GM19324 (cell line): ENCODE measurements at regions not wholly inside any gene's neighbourhood (a gene's known extent, or its start where the extent isn't known, plus 50 kb on each side); places are given as distances from the start of the nearest gene placed in this dataset.

ENCODE experiments used
- ATAC-seq: cut with Tn5 transposase; IDR thresholded peaks from one replicate; pipeline ENCODE4 v1.9.1; 2021; ENCODE audit warnings: mild to moderate bottlenecking, moderate library complexity; ENCODE audit not compliant: unreplicated experiment, low FRiP score

DNA sequence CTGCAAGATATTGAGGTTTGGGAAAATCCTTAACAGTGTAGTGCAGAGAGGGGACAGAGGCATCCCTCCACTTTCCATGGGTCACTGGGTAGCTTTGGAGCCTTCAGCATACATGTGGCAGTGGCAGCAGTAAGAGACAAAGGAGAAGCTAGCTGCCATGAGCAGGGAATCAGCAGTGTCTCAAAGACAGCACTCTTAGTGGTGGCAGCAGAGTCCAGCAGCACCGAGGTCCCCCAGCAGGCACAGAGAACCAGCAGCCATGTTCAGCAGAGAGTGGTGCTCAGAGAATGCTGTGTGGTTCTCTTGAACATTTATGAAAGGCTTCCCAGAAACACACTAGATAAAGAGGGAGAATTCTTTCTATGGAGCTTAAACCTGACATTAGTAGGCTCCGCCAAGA lies 308.5 kb downstream of the CENPC start:
- ATAC-seq: no peak

DNA sequence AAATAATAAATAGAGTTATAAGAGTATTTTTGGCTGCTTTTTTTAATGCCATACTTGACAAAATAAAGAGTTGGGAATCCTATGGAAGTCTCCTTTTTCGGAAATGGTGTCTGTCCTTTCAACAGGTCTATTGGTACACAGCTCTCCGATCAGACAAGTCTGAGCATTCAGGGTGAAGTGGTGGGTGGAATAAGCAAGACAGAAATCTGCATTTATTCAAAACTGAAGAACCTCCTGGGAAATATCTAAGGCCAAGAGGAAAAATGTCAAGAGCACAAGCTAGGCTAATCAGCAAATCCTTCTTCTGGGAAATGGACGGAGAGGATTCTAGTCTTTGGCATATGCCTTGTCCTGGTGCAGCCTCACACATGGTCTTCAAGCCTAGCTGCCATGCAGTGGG lies 309.0 kb downstream of the CENPC start:
- no peak for ATAC-seq

DNA sequence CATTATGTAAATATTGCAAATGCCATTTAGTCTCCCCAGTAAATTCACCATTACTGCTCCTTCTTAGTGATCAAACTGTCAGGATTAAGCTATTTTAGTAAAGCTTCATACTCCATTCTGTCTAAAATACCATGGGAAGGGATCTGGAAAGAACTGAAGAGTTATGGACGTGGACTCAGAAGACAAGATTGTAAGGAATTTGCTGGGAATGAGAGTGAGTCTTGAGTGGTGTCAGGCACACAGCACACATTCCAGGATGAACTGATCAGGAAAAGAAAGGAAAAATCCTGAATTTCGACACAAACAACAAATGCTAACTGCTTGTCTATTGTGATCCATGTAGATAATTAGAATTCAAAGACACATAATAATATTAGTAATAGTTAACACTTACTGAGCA lies 311.0 kb downstream of the CENPC start:
- no peak for ATAC-seq

DNA sequence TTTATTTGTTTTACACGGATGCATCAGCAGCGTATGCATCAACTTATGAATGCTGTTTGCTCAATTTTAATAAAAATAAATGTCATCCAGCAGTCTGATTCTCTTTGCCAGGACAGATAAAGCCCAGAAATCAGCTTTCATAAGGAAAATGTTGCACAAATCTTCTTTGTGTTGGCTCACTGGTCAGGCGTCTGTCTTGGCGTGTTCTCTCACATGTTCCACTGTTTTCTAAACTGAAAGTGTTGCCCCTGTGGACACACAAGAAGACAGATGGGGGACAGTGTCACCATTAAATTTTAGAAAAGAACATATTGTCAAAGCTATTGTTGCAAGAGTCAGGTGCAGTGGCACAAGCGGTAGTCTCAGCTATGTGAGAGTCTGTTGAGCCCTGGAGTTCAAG lies 316.2 kb downstream of the CENPC start:
- ATAC-seq: no peak

DNA sequence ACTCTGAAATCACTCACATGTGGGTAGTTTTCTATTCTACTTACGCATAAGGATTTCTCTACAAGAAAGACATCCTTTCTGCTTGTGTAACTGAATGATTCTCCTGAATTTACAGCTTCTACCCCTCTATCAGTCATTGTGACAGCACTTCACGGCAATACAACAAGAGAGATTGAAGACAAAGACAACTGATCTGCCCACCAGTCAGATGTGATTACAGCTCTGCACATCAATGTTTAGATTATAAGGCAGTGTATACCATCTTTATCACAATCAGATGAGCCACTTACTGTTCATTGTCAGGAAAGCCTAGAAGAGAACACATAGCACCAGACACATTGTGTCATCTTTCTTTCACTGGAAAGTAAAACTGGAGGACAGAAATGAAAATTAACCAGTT lies 324.4 kb downstream of the CENPC start:
- no peak for ATAC-seq

DNA sequence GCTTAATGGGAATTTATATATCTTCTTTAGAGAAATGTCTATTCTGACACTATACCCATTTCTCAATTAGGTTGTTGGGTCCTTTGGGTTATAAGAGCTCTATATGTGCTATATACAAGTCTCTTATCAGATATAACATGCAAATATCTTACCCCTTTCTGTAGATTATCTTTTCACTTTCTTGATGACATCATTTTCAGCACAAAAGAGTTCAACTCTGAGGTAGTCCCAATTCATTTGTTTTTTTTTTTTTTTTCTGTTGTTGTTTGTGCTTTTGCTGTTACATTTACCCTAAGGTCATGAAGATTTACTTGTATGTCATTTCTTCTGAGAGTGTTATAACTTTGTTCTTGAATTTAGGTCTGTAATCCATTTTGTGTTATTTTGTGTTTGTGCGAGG lies 326.4 kb downstream of the CENPC start:
- no peak for ATAC-seq

DNA sequence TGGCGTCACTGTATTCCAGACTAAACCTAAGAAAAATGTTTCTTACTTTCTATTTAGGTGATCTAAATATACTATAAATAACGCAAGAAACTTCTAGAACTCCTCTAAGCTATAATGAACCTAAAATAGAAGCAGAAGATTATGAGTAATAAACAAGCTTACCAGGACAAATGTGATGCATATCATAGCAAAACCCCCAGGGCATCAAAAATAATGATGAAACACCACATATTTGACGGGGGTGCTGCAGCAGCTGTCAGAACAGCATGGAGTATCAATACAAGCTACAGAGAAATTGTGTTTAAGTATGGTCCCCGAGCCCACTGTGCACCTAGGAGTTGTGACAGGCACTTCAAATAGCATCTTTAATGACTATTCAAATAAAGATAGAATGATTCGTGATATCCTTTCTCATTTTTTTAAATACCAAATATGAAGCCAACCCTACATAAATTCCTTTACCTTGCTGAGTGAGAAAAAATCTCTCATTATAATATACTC lies 337.3 kb downstream of the CENPC start:
- no peak for ATAC-seq

DNA sequence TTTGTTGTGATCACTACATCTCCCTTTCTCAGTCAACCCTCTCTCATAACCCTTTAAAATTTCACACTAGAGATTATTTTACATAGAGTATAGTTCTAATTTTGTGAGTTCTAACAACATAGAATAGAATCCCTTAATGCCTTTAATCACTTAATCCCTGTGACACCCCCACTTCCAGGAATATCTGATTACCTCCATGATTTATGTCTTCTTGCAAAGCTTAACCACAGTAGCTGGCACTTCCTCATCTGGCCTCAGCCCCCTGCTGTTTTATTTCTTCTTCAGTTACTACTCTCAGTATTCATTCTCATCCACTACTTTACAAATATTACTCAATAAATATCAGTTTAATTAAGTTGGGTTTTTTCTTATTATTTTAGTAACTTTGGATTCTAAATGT lies 340.9 kb downstream of the CENPC start:
- no peak for ATAC-seq

DNA sequence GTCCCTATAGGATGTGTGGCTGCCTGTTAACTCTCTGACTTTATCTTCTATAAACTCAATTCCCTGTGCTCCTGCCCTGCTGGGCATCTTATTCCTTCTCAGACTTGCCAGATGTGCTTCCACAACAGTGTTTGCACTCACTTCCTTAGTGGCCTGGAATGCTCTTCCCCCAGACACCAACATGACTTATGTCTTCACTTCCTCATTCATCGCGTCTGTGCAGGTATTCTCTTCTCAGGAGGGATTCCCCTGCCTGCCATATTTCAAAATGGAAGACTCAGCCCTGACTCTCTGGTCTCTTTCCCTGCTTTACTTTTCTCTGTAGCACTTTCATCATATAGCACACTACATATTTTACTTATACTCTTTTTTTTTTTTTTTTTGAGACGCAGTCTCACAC lies 344.0 kb downstream of the CENPC start:
- ATAC-seq: no peak

DNA sequence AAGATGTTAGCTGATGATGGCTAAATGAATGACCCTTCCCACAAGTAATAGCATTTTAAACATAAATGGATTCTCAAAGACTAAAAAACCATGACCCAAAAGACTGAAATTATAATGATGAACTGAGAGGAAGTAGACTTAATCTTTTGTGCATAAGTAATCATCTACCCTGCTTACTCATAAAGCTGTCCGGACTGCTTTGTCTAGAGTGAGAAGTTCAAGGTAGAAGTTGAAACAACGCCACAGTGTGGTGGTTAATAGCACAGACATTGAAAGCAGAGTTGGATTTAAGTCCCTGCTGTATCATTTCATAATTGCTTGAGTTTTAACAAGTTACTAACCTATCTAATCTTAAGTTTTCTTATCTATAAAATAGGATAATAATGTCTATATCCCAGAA lies 346.6 kb downstream of the CENPC start:
- no peak for ATAC-seq

DNA sequence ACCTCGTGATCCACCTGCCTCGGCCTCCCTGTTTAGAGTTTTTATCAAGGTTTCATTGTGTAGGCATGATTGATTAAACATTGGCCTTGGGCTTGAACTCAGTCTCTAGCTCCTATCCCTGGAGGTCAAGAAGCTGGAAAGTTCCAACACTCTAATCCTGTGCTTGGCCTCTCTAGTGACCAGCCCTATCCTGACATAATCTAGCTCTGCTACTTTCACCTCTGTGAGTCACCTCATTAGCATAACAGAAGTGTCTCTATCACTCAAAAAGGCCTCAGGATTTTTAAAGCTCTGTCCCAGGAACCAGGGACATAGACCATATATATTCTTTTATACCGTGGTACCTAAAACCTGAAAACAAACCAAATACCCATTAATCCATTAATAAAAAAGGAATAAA lies 377.5 kb downstream of the CENPC start:
- ATAC-seq: no peak

DNA sequence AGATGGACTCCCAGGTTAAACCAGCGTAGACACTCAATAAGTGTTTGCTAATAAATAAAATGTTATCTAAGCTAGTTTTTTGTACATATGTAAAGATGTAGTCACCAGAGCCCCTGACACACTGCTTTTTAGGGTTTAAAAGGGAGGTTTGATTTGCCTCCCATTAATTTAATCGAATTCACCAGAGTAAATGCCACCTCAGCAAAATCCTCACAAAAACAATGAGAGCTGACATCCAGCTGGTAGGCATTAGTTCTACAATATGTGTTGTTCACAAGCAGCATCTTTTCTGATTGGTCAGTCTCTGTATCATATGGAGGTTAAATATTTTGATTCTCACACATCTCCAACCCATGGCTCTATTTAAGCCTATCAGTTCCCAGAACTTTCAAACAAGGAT lies 382.6 kb downstream of the CENPC start:
- ATAC-seq: no peak

DNA sequence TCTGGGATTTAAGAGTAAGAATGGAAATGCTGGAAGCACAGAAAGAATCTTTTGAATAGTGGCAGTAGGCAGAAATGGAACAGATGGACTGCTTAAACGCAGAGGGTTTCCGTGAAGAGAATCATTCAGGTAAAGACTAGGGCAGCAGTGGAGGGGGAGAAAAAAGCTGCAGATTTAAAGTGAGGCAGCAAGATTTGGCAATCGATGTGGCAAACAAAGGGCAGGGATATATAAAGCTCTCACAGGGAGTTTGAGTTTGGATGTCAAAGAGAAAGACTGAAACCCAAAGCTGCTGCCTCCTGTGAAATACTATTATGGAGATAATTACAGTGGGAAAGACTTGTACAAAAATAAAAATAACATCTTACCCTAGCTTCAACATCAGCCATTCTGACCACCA lies 384.0 kb downstream of the CENPC start:
- ATAC-seq: no peak

DNA sequence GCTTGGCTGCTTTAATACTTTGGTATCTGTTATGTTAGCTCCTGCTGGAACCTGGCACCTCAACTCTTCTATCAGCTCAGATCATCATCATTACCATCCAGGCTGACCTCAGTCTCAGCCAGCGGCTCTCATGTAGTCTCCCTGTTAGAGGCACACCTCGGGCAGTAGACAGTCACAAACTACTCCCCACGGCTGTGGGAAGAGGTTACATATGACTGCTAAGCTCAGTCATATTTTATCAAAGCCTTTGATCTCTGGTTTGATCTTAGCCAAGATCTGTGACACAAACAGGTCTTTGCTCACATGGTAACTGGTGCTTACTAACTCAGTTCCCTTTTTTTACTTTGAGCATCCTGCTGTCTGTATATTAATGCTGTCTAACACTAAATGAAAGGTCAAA lies 384.9 kb downstream of the CENPC start:
- ATAC-seq: no peak

DNA sequence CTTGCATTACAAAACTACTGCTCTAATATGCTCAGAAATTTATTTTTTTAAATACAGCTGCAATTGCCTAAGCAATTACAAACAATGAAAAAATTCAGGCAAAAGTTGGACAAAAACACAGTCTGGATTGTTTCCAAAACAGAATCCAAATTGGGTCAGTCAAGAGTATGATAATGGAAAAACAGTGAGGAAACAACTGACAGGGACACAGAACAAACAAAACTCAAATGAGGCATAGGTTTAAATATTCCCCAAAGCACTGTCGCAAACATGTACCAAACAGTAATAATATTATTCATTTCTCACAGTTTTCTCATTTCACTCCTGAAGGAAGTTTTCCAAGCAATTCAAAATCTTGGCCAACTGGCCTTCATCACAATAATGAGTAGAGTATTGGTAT lies 386.6 kb downstream of the CENPC start:
- ATAC-seq: no peak

DNA sequence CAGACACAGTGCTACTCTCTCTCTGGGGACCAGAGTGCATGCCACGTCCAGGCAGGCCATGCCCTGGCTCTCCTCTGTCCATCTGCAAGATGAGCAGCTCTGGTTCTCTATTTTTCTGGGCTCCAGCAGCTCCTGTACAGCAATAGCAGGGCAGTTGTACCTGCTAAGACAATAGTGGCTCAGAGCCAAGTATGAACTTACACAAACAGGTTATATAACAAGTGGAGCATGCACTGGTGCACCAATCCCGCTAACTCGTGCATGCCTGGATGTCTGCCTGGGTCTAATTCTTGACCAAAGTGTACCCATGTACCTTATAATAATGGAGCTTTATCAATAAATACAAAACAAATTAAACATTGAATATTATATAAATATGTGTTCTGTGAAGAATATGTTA lies 392.3 kb downstream of the CENPC start:
- ATAC-seq: no peak

DNA sequence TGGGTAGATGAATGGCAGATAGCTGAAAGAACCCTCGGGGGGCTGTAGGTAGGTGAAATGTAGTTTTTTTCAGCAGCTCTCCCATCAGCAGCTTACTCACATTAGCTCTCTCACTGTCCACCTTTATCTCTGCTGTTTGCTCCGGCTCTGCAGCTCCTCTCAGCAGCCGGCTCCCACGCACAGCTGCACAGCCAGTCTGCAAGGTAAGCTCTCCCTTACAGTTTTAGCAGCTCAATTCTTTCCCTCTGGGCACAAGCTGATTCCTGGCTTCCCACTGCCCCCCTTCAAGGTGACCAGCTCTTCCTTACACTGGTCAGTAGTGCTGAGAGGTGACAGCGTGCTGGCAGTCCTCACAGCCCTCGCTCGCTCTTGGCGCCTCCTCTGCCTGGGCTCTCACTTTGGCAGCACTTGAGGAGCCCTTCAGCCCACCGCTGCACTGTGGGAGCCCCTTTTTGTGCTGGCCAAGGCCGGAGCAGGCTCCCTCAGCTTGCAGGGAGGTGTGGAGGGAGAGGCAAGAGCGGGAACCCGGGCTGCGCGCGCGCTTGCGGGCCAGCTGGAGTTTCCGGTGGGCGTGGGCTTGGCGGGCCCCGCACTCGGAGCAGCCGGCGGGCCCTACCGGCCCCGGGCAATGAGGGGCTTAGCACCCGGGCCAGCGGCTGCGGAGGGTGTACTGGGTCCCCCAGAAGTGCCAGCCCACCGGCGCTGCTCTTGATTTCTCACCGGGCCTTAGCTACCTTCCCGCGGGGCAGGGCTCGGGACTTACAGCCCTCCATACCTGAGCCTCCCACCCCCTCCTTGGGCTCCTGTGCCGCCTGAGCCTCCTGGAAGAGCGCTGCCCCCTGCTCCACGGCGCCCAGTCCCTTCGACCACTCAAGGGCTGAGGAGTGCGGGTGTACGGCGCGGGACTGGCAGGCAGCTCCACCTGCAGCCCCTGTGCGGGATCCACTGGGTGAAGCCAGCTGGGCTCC lies 393.6 kb downstream of the CENPC start:
- no peak for ATAC-seq

DNA sequence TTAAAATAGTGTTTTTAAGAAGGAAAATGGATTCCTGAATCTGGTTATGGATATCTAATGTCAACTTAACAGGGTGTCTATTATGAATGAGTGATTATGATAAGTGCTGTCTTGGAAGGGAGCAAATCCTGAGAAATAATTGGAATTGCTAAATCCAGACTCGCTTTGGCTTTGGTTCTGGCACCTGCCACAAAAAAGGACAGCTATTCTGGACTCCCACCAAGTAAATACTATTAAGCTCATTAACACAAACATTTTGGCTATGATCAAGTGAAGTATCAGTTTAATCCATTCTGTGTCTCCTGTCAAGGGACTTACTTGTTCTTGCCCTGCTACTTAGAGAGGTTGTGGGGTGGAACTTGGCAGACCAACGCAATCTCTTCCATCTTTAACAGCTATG lies 403.7 kb downstream of the CENPC start:
- no peak for ATAC-seq

DNA sequence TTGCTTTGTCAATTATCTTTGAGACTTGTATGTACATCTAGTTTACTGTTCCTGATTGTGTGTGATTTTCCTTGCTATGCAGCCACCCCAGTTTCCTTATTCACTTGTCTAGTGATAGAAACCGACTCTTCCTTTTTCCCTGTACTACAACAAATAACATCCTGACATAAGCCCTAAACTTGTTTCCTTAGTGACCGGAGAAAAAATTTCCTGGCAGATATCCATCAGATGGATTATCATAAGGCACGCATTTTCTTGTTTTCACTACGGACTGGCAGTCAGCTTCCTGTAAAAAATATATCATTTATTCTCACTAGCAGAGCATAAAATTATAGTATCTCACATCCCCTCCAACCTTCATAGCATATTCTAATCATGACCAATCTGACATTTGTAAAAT lies 410.7 kb downstream of the CENPC start:
- no peak for ATAC-seq

DNA sequence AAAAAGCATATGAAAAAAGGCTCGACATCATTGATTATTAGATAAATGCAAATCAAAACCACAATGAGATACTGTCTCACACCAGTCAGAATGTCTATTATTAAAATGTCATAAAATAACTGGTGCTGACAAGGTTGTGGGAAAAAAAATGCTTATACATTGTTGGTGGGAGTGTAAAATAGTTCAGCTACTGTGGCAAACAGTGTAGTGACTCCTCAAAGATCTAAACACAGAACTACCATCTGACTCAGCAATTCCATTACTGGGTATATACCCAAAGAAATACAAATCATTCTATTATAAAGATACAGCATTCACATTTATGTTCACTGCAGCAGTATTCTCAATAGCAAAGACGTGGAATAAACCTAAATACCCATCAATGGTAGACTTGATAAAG lies 412.1 kb downstream of the CENPC start:
- ATAC-seq: no peak

DNA sequence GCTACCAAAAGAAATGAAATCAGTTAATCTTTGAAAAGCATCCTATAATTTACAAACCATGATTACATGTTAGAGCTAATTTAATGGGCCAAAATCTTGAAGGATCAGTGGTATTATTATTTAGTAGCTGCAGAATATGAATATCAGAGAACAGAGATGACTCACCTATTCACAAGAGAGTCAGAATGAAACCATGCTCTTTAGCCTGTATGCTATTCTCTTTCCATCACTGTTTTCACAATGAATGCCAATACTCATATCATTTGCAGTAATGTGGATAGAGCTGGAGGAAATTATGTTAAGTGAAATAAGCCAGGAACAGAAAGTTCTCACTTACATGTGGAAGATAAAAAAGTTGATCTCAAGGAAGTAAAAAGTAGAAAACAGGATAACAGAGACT lies 414.1 kb downstream of the CENPC start:
- no peak for ATAC-seq

DNA sequence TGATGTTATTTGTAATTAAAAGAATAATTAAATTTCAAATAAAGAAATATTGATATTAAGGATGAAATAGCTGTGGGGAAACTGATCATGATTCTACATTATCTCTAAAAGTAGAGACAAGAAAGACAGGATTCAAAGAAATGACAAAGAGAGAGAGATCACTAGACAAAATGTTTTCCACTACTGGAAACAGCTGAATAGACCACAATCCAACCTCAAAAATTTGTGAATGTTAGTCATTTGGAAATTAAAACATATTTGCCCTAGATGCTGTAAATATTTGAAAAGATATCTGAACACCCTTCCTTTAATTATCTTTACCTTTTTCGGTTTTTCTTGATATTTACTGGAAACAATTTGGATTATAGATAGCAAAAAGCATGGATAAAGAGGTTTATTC lies 414.9 kb downstream of the CENPC start:
- ATAC-seq: no peak
